ENCODE measurements at regions not wholly inside any gene's neighbourhood (a gene's known extent, or its start where the extent isn't known, plus 50 kb on each side); places are given as distances from the start of the nearest gene placed in this dataset.
"Not testable (repeated sequence)": the region's sequence is repeated elsewhere in the genome, so short reads cannot be mapped to it uniquely, and the experiment has no call there.

GRCh38 chrX:131881194-131881593 is 141.9 kb upstream of the STK26 start:
- no peaks in the 10 kb centered on the region for H3K36me3 ChIP-seq
- no peaks in the 10 kb centered on the region for H3K9me3 ChIP-seq
- no peaks in the 10 kb centered on the region for H3K27me3 ChIP-seq
- intact Hi-C loops (cut with DNase I), result no loop called here
- H3K27ac ChIP-seq, result no peak overlapping the region
- WGBS, 2 donors, result 50 to 62% methylated on average over 1 to 5 of the region's 5 CpGs
- H3K4me1 ChIP-seq, result no peaks in the 10 kb centered on the region
- TF ChIP-seq POLR2A (IDR thresholded peaks at IDR 0.05), result no peak
- TF ChIP-seq, protein P1, sequence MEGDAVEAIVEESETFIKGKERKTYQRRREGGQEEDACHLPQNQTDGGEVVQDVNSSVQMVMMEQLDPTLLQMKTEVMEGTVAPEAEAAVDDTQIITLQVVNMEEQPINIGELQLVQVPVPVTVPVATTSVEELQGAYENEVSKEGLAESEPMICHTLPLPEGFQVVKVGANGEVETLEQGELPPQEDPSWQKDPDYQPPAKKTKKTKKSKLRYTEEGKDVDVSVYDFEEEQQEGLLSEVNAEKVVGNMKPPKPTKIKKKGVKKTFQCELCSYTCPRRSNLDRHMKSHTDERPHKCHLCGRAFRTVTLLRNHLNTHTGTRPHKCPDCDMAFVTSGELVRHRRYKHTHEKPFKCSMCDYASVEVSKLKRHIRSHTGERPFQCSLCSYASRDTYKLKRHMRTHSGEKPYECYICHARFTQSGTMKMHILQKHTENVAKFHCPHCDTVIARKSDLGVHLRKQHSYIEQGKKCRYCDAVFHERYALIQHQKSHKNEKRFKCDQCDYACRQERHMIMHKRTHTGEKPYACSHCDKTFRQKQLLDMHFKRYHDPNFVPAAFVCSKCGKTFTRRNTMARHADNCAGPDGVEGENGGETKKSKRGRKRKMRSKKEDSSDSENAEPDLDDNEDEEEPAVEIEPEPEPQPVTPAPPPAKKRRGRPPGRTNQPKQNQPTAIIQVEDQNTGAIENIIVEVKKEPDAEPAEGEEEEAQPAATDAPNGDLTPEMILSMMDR (IDR thresholded peaks at IDR 0.05), result no peak
- DNase-seq, result no peak
- H3K4me3 ChIP-seq (replicated peaks in 1 of 3), result no peak overlapping the region

DNA sequence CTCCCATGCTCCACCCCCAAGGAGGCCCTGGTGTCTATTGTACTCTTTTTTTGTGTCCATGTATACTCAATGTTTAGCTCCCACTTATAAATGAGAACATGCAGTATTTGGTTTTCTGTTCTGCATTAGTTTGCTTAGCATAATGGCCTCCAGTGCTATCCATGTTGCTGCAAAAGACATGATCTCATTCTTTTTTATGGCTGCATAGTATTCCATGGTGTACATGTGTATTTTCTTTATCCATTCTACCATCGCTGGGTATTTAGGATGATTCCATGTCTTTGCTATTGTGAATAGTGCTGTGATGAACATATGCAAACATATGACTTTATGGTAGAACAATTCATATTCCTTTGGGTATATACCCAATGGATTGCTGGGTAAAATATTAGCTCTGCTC is 138.1 kb upstream of the STK26 start:
- H3K27ac ChIP-seq; H3K27me3 ChIP-seq; DNase-seq; H3K4me3 ChIP-seq (replicated peaks in 1 of 3); H3K36me3 ChIP-seq; H3K9me3 ChIP-seq; H3K4me1 ChIP-seq; intact Hi-C loops (cut with DNase I): not testable (repeated sequence)
- WGBS, 2 donors, result 76 to 90% methylated on average over 1 of the region's 1 CpG

DNA sequence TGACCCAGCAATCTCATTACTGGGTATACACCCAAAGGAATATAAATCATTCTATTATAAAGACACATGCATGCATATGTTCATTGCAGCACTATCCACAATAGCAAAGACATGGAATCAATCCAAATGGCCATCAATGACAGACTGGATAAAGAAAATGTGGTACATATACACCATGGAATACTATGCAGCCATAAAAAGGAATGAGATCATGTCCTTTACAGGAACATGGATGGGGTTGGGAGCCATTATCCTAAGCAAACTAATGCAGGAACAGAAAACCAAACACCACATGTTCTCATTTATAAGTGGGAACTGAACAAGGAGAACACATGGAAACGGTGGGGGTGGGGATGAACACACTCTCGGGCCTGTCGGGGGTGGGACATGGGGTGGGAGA is 129.2 kb upstream of the STK26 start:
- H3K36me3 ChIP-seq; H3K27ac ChIP-seq; H3K4me3 ChIP-seq (replicated peaks in 1 of 3); DNase-seq; H3K4me1 ChIP-seq; H3K27me3 ChIP-seq; intact Hi-C loops (cut with DNase I); H3K9me3 ChIP-seq: not testable (repeated sequence)
- 88 to 95% methylated on average over 3 of the region's 3 CpGs for WGBS, 2 donors

DNA sequence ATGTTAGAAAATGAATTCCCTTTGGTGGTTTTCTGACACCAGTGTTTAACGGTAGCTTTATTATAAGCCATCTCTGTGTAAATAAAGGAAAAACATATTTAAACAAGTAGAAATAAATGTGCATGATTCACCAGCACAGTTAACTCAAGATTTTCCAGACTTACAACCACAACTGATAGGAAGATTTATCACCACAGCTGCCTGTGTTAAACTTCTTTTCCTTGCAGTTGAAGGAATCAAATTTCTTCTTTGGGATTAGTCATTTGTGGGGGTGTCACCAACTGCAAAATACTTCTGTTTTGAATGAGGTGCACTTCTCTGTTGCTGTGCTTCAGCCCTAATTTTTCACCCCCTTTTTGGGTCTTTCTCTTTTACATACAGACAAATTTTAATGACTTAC is 128.1 kb upstream of the STK26 start:
- 66 to 82% methylated on average over 1 of the region's 1 CpG for WGBS, 2 donors
- no peak for DNase-seq
- Histone ChIP-seq H3K9me3 (no peaks in the 10 kb centered on the region), H3K4me3 (replicated peaks in 1 of 3) (no peak overlapping the region), H3K27ac (no peak overlapping the region), H3K27me3 (no peaks in the 10 kb centered on the region), H3K36me3 (no peaks in the 10 kb centered on the region), H3K4me1 (no peaks in the 10 kb centered on the region)
- TF ChIP-seq, protein P1 (IDR thresholded peaks at IDR 0.05), result no peak
- TF ChIP-seq POLR2A (IDR thresholded peaks at IDR 0.05), result no peak
- intact Hi-C loops (cut with DNase I), result no loop called here

GRCh38 chrX:131895807-131896206 is 127.3 kb upstream of the STK26 start:
- Histone ChIP-seq H3K27ac (no peak overlapping the region), H3K36me3 (no peaks in the 10 kb centered on the region), H3K9me3 (no peaks in the 10 kb centered on the region), H3K4me3 (replicated peaks in 1 of 3) (no peak overlapping the region), H3K4me1 (no peaks in the 10 kb centered on the region), H3K27me3 (no peaks in the 10 kb centered on the region)
- intact Hi-C loops (cut with DNase I), result no loop called here
- TF ChIP-seq, protein P1 (IDR thresholded peaks at IDR 0.05), result no peak
- no peak for TF ChIP-seq POLR2A (IDR thresholded peaks at IDR 0.05)
- WGBS, 2 donors, result 35 to 56% methylated on average over 1 to 3 of the region's 3 CpGs
- DNase-seq, result no peak

GRCh38 chrX:131901546-131901945 is 121.6 kb upstream of the STK26 start:
- WGBS, 2 donors, result 86 to 89% methylated on average over 1 of the region's 1 CpG
- no peak for DNase-seq

More at GRCh38 chrX:131901546-131901945, 121.6 kb upstream of the STK26 start:
- H3K4me1 ChIP-seq, result no peaks in the 10 kb centered on the region
- no peaks in the 10 kb centered on the region for H3K36me3 ChIP-seq
- no peak for TF ChIP-seq POLR2A (IDR thresholded peaks at IDR 0.05)
- TF ChIP-seq, protein P1 (IDR thresholded peaks at IDR 0.05), result no peak
- no peak overlapping the region for H3K27ac ChIP-seq
- no peaks in the 10 kb centered on the region for H3K27me3 ChIP-seq
- no peak overlapping the region for H3K4me3 ChIP-seq (replicated peaks in 1 of 3)
- H3K9me3 ChIP-seq, result no peaks in the 10 kb centered on the region
- intact Hi-C loops (cut with DNase I), result no loop called here
